Uterus (tissue), 2 donors: ENCODE measurements at regions not wholly inside any gene's neighbourhood (a gene's known extent, or its start where the extent isn't known, plus 50 kb on each side); places are given as distances from the start of the nearest gene placed in this dataset.

Source experiments
- POLR2A ChIP-seq, 2 donors: fragments of 450-650 bp; IDR thresholded peaks; one replicate each; pipeline ENCODE4 v1.6.1; 2016; ENCODE audit warnings: antibody characterized with exemption in 2 of 2, mild to moderate bottlenecking in 1 of 2, moderate library complexity in 1 of 2
- TF ChIP-seq, protein P1 (sequence below), 4 experiments: fragments of 200-600 bp in 2 of 4; fragments of 450-650 bp in 2 of 4; sonication (generic) in 2 of 4; IDR thresholded peaks; one replicate each; pipeline ENCODE4 v1.5.1; 2016 to 2019; ENCODE audit warnings: antibody characterized with exemption in 4 of 4, mild to moderate bottlenecking in 2 of 4, moderate library complexity in 1 of 4

- TF ChIP-seq POLR2A (IDR thresholded peaks at IDR 0.05) = no peak
- TF ChIP-seq, protein P1, sequence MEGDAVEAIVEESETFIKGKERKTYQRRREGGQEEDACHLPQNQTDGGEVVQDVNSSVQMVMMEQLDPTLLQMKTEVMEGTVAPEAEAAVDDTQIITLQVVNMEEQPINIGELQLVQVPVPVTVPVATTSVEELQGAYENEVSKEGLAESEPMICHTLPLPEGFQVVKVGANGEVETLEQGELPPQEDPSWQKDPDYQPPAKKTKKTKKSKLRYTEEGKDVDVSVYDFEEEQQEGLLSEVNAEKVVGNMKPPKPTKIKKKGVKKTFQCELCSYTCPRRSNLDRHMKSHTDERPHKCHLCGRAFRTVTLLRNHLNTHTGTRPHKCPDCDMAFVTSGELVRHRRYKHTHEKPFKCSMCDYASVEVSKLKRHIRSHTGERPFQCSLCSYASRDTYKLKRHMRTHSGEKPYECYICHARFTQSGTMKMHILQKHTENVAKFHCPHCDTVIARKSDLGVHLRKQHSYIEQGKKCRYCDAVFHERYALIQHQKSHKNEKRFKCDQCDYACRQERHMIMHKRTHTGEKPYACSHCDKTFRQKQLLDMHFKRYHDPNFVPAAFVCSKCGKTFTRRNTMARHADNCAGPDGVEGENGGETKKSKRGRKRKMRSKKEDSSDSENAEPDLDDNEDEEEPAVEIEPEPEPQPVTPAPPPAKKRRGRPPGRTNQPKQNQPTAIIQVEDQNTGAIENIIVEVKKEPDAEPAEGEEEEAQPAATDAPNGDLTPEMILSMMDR (IDR thresholded peaks at IDR 0.05) = no peak
These were observed 203.1 kb downstream of the PIK3R1 start for GRCh38 chr5:68418680-68419079.
